ENCODE measurements at regions not wholly inside any gene's neighbourhood (a gene's known extent, or its start where the extent isn't known, plus 50 kb on each side); places are given as distances from the start of the nearest gene placed in this dataset.
"Not testable (repeated sequence)": the region's sequence is repeated elsewhere in the genome, so short reads cannot be mapped to it uniquely, and the experiment has no call there.

- H4K20me1 ChIP-seq (ENCODE audit: low read length); CTCF ChIA-PET; H2AFZ ChIP-seq (ENCODE audit: low read length); DNase-seq; H3K27me3 ChIP-seq (ENCODE audit: low read length); H3K36me3 ChIP-seq (ENCODE audit: low read depth, low read length); BruUV-seq (replicated peaks); H3K79me2 ChIP-seq (ENCODE audit: low read length); H3K9me3 ChIP-seq (ENCODE audit: low read length); intact Hi-C loops (cut with micrococcal nuclease); H3F3A ChIP-seq (ENCODE audit: low read length, unreplicated experiment); H3K9ac ChIP-seq (ENCODE audit: low read length); H3K9me2 ChIP-seq (replicated peaks; ENCODE audit: low read length); H3K27ac ChIP-seq (ENCODE audit: low read length); H3K4me3 ChIP-seq (ENCODE audit: low read length); H3K4me1 ChIP-seq (ENCODE audit: insufficient read depth, low read length); ATAC-seq; POLR2A ChIA-PET (ENCODE audit: unreplicated experiment); H3K4me2 ChIP-seq (ENCODE audit: low read length): not testable (repeated sequence)
Measured at GRCh38 chr2:87566531-87566930, 181.4 kb upstream of the PLGLB2 start.

GRCh38 chr2:87567093-87567492, 180.8 kb upstream of the PLGLB2 start:
- BruUV-seq (replicated peaks); H3K27ac ChIP-seq (ENCODE audit: low read length); CTCF ChIA-PET: not testable (repeated sequence)

GRCh38 chr2:87567912-87568311, 180.0 kb upstream of the PLGLB2 start:
- ATAC-seq; intact Hi-C loops (cut with micrococcal nuclease); H3K4me1 ChIP-seq (ENCODE audit: insufficient read depth, low read length); H3K27me3 ChIP-seq (ENCODE audit: low read length); H4K20me1 ChIP-seq (ENCODE audit: low read length); H3K79me2 ChIP-seq (ENCODE audit: low read length); CTCF ChIA-PET; BruUV-seq (replicated peaks); H3K27ac ChIP-seq (ENCODE audit: low read length); H3K4me3 ChIP-seq (ENCODE audit: low read length); H3K4me2 ChIP-seq (ENCODE audit: low read length); H3K9me2 ChIP-seq (replicated peaks; ENCODE audit: low read length); H3F3A ChIP-seq (ENCODE audit: low read length, unreplicated experiment); H2AFZ ChIP-seq (ENCODE audit: low read length); H3K9me3 ChIP-seq (ENCODE audit: low read length); DNase-seq; POLR2A ChIA-PET (ENCODE audit: unreplicated experiment); H3K36me3 ChIP-seq (ENCODE audit: low read depth, low read length); H3K9ac ChIP-seq (ENCODE audit: low read length): not testable (repeated sequence)

More at GRCh38 chr2:87567093-87567492, 180.8 kb upstream of the PLGLB2 start:
- ATAC-seq; H4K20me1 ChIP-seq (ENCODE audit: low read length); H3K27me3 ChIP-seq (ENCODE audit: low read length); H3K9ac ChIP-seq (ENCODE audit: low read length); H3F3A ChIP-seq (ENCODE audit: low read length, unreplicated experiment); H3K9me2 ChIP-seq (replicated peaks; ENCODE audit: low read length); H3K36me3 ChIP-seq (ENCODE audit: low read depth, low read length); H3K9me3 ChIP-seq (ENCODE audit: low read length); H2AFZ ChIP-seq (ENCODE audit: low read length); H3K4me2 ChIP-seq (ENCODE audit: low read length); intact Hi-C loops (cut with micrococcal nuclease); H3K4me3 ChIP-seq (ENCODE audit: low read length); POLR2A ChIA-PET (ENCODE audit: unreplicated experiment); DNase-seq; H3K4me1 ChIP-seq (ENCODE audit: insufficient read depth, low read length); H3K79me2 ChIP-seq (ENCODE audit: low read length): not testable (repeated sequence)

- ATAC-seq; H3K36me3 ChIP-seq (ENCODE audit: low read depth, low read length); DNase-seq; H3K27ac ChIP-seq (ENCODE audit: low read length); H3K9me3 ChIP-seq (ENCODE audit: low read length); H3F3A ChIP-seq (ENCODE audit: low read length, unreplicated experiment); H3K4me2 ChIP-seq (ENCODE audit: low read length); H3K79me2 ChIP-seq (ENCODE audit: low read length); intact Hi-C loops (cut with micrococcal nuclease); H4K20me1 ChIP-seq (ENCODE audit: low read length); H3K27me3 ChIP-seq (ENCODE audit: low read length); CTCF ChIA-PET; H3K9ac ChIP-seq (ENCODE audit: low read length); BruUV-seq (replicated peaks); H2AFZ ChIP-seq (ENCODE audit: low read length); H3K9me2 ChIP-seq (replicated peaks; ENCODE audit: low read length); H3K4me1 ChIP-seq (ENCODE audit: insufficient read depth, low read length); POLR2A ChIA-PET (ENCODE audit: unreplicated experiment); H3K4me3 ChIP-seq (ENCODE audit: low read length): not testable (repeated sequence)
Measured at GRCh38 chr2:87568554-87569278, 179.2 kb upstream of the PLGLB2 start.

- intact Hi-C loops (cut with micrococcal nuclease); H3K27me3 ChIP-seq (ENCODE audit: low read length); BruUV-seq (replicated peaks); H3K9me2 ChIP-seq (replicated peaks; ENCODE audit: low read length); H3K27ac ChIP-seq (ENCODE audit: low read length); POLR2A ChIA-PET (ENCODE audit: unreplicated experiment); DNase-seq; H3F3A ChIP-seq (ENCODE audit: low read length, unreplicated experiment); H3K36me3 ChIP-seq (ENCODE audit: low read depth, low read length); H2AFZ ChIP-seq (ENCODE audit: low read length); H3K4me1 ChIP-seq (ENCODE audit: insufficient read depth, low read length); ATAC-seq; H3K9ac ChIP-seq (ENCODE audit: low read length); H4K20me1 ChIP-seq (ENCODE audit: low read length); H3K9me3 ChIP-seq (ENCODE audit: low read length); CTCF ChIA-PET; H3K4me2 ChIP-seq (ENCODE audit: low read length); H3K4me3 ChIP-seq (ENCODE audit: low read length); H3K79me2 ChIP-seq (ENCODE audit: low read length): not testable (repeated sequence)
Measured at GRCh38 chr2:87569689-87570397, 178.0 kb upstream of the PLGLB2 start.

- POLR2A ChIA-PET (ENCODE audit: unreplicated experiment); H3K4me1 ChIP-seq (ENCODE audit: insufficient read depth, low read length); H3K9me2 ChIP-seq (replicated peaks; ENCODE audit: low read length); BruUV-seq (replicated peaks); H3K4me3 ChIP-seq (ENCODE audit: low read length); H4K20me1 ChIP-seq (ENCODE audit: low read length); DNase-seq; H3K9me3 ChIP-seq (ENCODE audit: low read length); H2AFZ ChIP-seq (ENCODE audit: low read length); H3K9ac ChIP-seq (ENCODE audit: low read length); H3K27ac ChIP-seq (ENCODE audit: low read length); CTCF ChIA-PET; ATAC-seq; H3F3A ChIP-seq (ENCODE audit: low read length, unreplicated experiment); H3K36me3 ChIP-seq (ENCODE audit: low read depth, low read length); H3K27me3 ChIP-seq (ENCODE audit: low read length); intact Hi-C loops (cut with micrococcal nuclease); H3K4me2 ChIP-seq (ENCODE audit: low read length); H3K79me2 ChIP-seq (ENCODE audit: low read length): not testable (repeated sequence)
Measured at GRCh38 chr2:87571889-87572465, 175.9 kb upstream of the PLGLB2 start.

All from PC-3 (cell line).